Tibial artery (tissue), 4 donors: ENCODE measurements at regions not wholly inside any gene's neighbourhood (a gene's known extent, or its start where the extent isn't known, plus 50 kb on each side); places are given as distances from the start of the nearest gene placed in this dataset.

ENCODE experiments used
- DNase-seq, 2 donors: peaks; one replicate each; pipeline ENCODE4 v3.0.0-alpha.2; 2019
- H3K27ac ChIP-seq, 2 donors: fragments of 200-600 bp; sonication (generic) in 1 of 2; 1 replicate in 1 of 2; 2 replicates in 1 of 2; pipeline ENCODE4 v1.5.1; 2018 to 2019; ENCODE audit warnings: mild to moderate bottlenecking in 1 of 2
- H3K27me3 ChIP-seq, 2 donors: fragments of 200-600 bp; sonication (generic) in 1 of 2; one replicate each; pipeline versions ENCODE4 v1.5.1 to v1.6.0; 2016 to 2019
- H3K36me3 ChIP-seq, 3 donors: fragments of 200-600 bp; sonication (generic) in 2 of 3; one replicate each; pipeline ENCODE4 v1.5.1; 2016 to 2019; ENCODE audit warnings: mild to moderate bottlenecking in 2 of 3
- H3K4me1 ChIP-seq, 4 donors: fragments of 200-600 bp; sonication (generic) in 2 of 4; 1 replicate in 3 of 4; 2 replicates in 1 of 4; pipeline ENCODE4 v1.5.1; 2016 to 2019
- H3K4me3 ChIP-seq, 2 donors: fragments of 200-600 bp; sonication (generic) in 1 of 2; 1 replicate in 1 of 2; 2 replicates in 1 of 2; pipeline ENCODE4 v1.5.1; 2018 to 2019; ENCODE audit warnings: mild to moderate bottlenecking in 2 of 2
- H3K9me3 ChIP-seq, 3 donors: fragments of 200-600 bp; sonication (generic) in 1 of 3; one replicate each; pipeline ENCODE4 v1.5.1; 2016 to 2019
- intact Hi-C: fragments of 100-400 bp; cut with DNase I; formaldehyde crosslinking; loops from one replicate; pipeline ENCODE4 v1.15.0; 2023; ENCODE audit warnings: low total_unique reads
- TF ChIP-seq, protein P1 (sequence below), 2 experiments: fragments of 200-600 bp in 1 of 2; fragments of 450-650 bp in 1 of 2; IDR thresholded peaks; one replicate each; pipeline ENCODE4 v1.5.1; 2017 to 2019; ENCODE audit warnings: antibody characterized with exemption in 2 of 2, mild to moderate bottlenecking in 1 of 2, moderate library complexity in 1 of 2

- H3K36me3 ChIP-seq = no peaks in the 10 kb centered on the region
- no peak for DNase-seq
- no peaks in the 10 kb centered on the region for H3K4me1 ChIP-seq
- TF ChIP-seq, protein P1, sequence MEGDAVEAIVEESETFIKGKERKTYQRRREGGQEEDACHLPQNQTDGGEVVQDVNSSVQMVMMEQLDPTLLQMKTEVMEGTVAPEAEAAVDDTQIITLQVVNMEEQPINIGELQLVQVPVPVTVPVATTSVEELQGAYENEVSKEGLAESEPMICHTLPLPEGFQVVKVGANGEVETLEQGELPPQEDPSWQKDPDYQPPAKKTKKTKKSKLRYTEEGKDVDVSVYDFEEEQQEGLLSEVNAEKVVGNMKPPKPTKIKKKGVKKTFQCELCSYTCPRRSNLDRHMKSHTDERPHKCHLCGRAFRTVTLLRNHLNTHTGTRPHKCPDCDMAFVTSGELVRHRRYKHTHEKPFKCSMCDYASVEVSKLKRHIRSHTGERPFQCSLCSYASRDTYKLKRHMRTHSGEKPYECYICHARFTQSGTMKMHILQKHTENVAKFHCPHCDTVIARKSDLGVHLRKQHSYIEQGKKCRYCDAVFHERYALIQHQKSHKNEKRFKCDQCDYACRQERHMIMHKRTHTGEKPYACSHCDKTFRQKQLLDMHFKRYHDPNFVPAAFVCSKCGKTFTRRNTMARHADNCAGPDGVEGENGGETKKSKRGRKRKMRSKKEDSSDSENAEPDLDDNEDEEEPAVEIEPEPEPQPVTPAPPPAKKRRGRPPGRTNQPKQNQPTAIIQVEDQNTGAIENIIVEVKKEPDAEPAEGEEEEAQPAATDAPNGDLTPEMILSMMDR (IDR thresholded peaks at IDR 0.05) = no peak
- intact Hi-C loops = no loop called here
- H3K9me3 ChIP-seq = no peaks in the 10 kb centered on the region
- no peak overlapping the region for H3K27ac ChIP-seq
- no peak overlapping the region for H3K4me3 ChIP-seq
- H3K27me3 ChIP-seq = no peaks in the 10 kb centered on the region
Observed at GRCh38 chr16:51408357-51408756, 257.3 kb upstream of the SALL1 start.

- Histone ChIP-seq H3K27me3 (no peaks in the 10 kb centered on the region), H3K36me3 (no peaks in the 10 kb centered on the region), H3K4me3 (no peak overlapping the region), H3K27ac (no peak overlapping the region), H3K4me1 (no peaks in the 10 kb centered on the region), H3K9me3 (no peaks in the 10 kb centered on the region)
- intact Hi-C loops = no loop called here
- no peak for DNase-seq
- TF ChIP-seq, protein P1 (IDR thresholded peaks at IDR 0.05) = no peak
Observed at GRCh38 chr16:51407921-51408320, 256.9 kb upstream of the SALL1 start.

GRCh38 chr16:51407199-51407598, 256.1 kb upstream of the SALL1 start:
- H3K27ac ChIP-seq = no peak overlapping the region
- no peaks in the 10 kb centered on the region for H3K36me3 ChIP-seq
- no peak overlapping the region for H3K4me3 ChIP-seq
- no peaks in the 10 kb centered on the region for H3K27me3 ChIP-seq
- intact Hi-C loops = no loop called here
- no peaks in the 10 kb centered on the region for H3K9me3 ChIP-seq
- DNase-seq = no peak
- no peaks in the 10 kb centered on the region for H3K4me1 ChIP-seq
- TF ChIP-seq, protein P1 (IDR thresholded peaks at IDR 0.05) = no peak

- Histone ChIP-seq H3K4me1 (no peaks in the 10 kb centered on the region), H3K27me3 (no peaks in the 10 kb centered on the region), H3K9me3 (no peaks in the 10 kb centered on the region), H3K4me3 (no peak overlapping the region), H3K27ac (no peak overlapping the region), H3K36me3 (no peaks in the 10 kb centered on the region)
- TF ChIP-seq, protein P1 (IDR thresholded peaks at IDR 0.05) = no peak
- intact Hi-C loops = no loop called here
- no peak for DNase-seq
Observed at GRCh38 chr16:51405361-51405760, 254.3 kb upstream of the SALL1 start.

GRCh38 chr16:51404386-51404785, 253.3 kb upstream of the SALL1 start:
- Histone ChIP-seq H3K36me3 (no peaks in the 10 kb centered on the region), H3K4me1 (no peaks in the 10 kb centered on the region), H3K9me3 (no peaks in the 10 kb centered on the region), H3K27ac (no peak overlapping the region), H3K27me3 (no peaks in the 10 kb centered on the region), H3K4me3 (no peak overlapping the region)
- TF ChIP-seq, protein P1 (IDR thresholded peaks at IDR 0.05) = no peak
- no peak for DNase-seq
- intact Hi-C loops = no loop called here

- Histone ChIP-seq H3K9me3 (no peaks in the 10 kb centered on the region), H3K27ac (no peak overlapping the region), H3K4me3 (no peak overlapping the region), H3K27me3 (no peaks in the 10 kb centered on the region), H3K4me1 (no peaks in the 10 kb centered on the region), H3K36me3 (no peaks in the 10 kb centered on the region)
- DNase-seq = no peak
- intact Hi-C loops = no loop called here
- TF ChIP-seq, protein P1 (IDR thresholded peaks at IDR 0.05) = no peak
Observed at GRCh38 chr16:51402785-51403184, 251.7 kb upstream of the SALL1 start.
